ENCODE measurements at regions not wholly inside any gene's neighbourhood (a gene's known extent, or its start where the extent isn't known, plus 50 kb on each side); places are given as distances from the start of the nearest gene placed in this dataset.
"Not testable (repeated sequence)": the region's sequence is repeated elsewhere in the genome, so short reads cannot be mapped to it uniquely, and the experiment has no call there.

GRCh38 chr12:23361971-23362370, 587.5 kb downstream of the SOX5 start:
- DNase-seq (ENCODE audit: low read depth in 2 of 2): no peak

GRCh38 chr12:23368590-23368989, 580.9 kb downstream of the SOX5 start:
- no peak for DNase-seq (ENCODE audit: low read depth in 2 of 2)

GRCh38 chr12:23375621-23376020, 573.8 kb downstream of the SOX5 start:
- DNase-seq (ENCODE audit: low read depth in 2 of 2): no peak

- DNase-seq (ENCODE audit: low read depth in 2 of 2): no peak
These were observed 573.2 kb downstream of the SOX5 start for GRCh38 chr12:23376238-23376637.

- no peak for DNase-seq (ENCODE audit: low read depth in 2 of 2)
These were observed 568.9 kb downstream of the SOX5 start for GRCh38 chr12:23380419-23381100.

- DNase-seq (ENCODE audit: low read depth in 2 of 2): not testable (repeated sequence)
These were observed 560.6 kb downstream of the SOX5 start for GRCh38 chr12:23388898-23389297.

- DNase-seq (ENCODE audit: low read depth in 2 of 2): not testable (repeated sequence)
These were observed 560.2 kb downstream of the SOX5 start for GRCh38 chr12:23389315-23389714.

- DNase-seq (ENCODE audit: low read depth in 2 of 2): no peak
These were observed 550.0 kb downstream of the SOX5 start for GRCh38 chr12:23399402-23399933.

GRCh38 chr12:23415180-23415579, 534.3 kb downstream of the SOX5 start:
- no peak for DNase-seq (ENCODE audit: low read depth in 2 of 2)

- DNase-seq (ENCODE audit: low read depth in 2 of 2): no peak
These were observed 527.9 kb downstream of the SOX5 start for GRCh38 chr12:23421556-23421955.

GRCh38 chr12:23423097-23423687, 526.3 kb downstream of the SOX5 start:
- DNase-seq (ENCODE audit: low read depth in 2 of 2): no peak

GRCh38 chr12:23423796-23424195, 525.7 kb downstream of the SOX5 start:
- no peak for DNase-seq (ENCODE audit: low read depth in 2 of 2)

- no peak for DNase-seq (ENCODE audit: low read depth in 2 of 2)
These were observed 524.8 kb downstream of the SOX5 start for GRCh38 chr12:23424685-23425084.

- DNase-seq (ENCODE audit: low read depth in 2 of 2): no peak
These were observed 523.1 kb downstream of the SOX5 start for GRCh38 chr12:23426328-23426727.

- DNase-seq (ENCODE audit: low read depth in 2 of 2): no peak
These were observed 520.7 kb downstream of the SOX5 start for GRCh38 chr12:23428758-23429157.

GRCh38 chr12:23431006-23431405, 518.5 kb downstream of the SOX5 start:
- no peak for DNase-seq (ENCODE audit: low read depth in 2 of 2)

- DNase-seq (ENCODE audit: low read depth in 2 of 2): no peak
These were observed 516.3 kb downstream of the SOX5 start for GRCh38 chr12:23433121-23433520.

- DNase-seq (ENCODE audit: low read depth in 2 of 2): no peak
These were observed 515.3 kb downstream of the SOX5 start for GRCh38 chr12:23434154-23434553.

GRCh38 chr12:23446746-23447145, 502.7 kb downstream of the SOX5 start:
- no peak for DNase-seq (ENCODE audit: low read depth in 2 of 2)

GRCh38 chr12:23450810-23451209, 498.7 kb downstream of the SOX5 start:
- no peak for DNase-seq (ENCODE audit: low read depth in 2 of 2)

GRCh38 chr12:23455283-23455682, 494.2 kb downstream of the SOX5 start:
- no peak for DNase-seq (ENCODE audit: low read depth in 2 of 2)

GRCh38 chr12:23458640-23459039, 490.8 kb downstream of the SOX5 start:
- no peak for DNase-seq (ENCODE audit: low read depth in 2 of 2)

GRCh38 chr12:23462546-23462945, 486.9 kb downstream of the SOX5 start:
- DNase-seq (ENCODE audit: low read depth in 2 of 2): no peak

Measured in fibroblast of skin of left quadriceps (primary cell).